ENCODE measurements at regions not wholly inside any gene's neighbourhood (a gene's known extent, or its start where the extent isn't known, plus 50 kb on each side); places are given as distances from the start of the nearest gene placed in this dataset.
A peak's percentile ranks its signal among the peaks of the same experiment; 100 is the strongest.
"Not testable (repeated sequence)": the region's sequence is repeated elsewhere in the genome, so short reads cannot be mapped to it uniquely, and the experiment has no call there.

GRCh38 chr3:118146658-118147375 lies 887.8 kb downstream of the IGSF11 start:
- no peak for DNase-seq

- DNase-seq, result no peak
Measured at GRCh38 chr3:118151164-118151563, 883.5 kb downstream of the IGSF11 start.

DNA sequence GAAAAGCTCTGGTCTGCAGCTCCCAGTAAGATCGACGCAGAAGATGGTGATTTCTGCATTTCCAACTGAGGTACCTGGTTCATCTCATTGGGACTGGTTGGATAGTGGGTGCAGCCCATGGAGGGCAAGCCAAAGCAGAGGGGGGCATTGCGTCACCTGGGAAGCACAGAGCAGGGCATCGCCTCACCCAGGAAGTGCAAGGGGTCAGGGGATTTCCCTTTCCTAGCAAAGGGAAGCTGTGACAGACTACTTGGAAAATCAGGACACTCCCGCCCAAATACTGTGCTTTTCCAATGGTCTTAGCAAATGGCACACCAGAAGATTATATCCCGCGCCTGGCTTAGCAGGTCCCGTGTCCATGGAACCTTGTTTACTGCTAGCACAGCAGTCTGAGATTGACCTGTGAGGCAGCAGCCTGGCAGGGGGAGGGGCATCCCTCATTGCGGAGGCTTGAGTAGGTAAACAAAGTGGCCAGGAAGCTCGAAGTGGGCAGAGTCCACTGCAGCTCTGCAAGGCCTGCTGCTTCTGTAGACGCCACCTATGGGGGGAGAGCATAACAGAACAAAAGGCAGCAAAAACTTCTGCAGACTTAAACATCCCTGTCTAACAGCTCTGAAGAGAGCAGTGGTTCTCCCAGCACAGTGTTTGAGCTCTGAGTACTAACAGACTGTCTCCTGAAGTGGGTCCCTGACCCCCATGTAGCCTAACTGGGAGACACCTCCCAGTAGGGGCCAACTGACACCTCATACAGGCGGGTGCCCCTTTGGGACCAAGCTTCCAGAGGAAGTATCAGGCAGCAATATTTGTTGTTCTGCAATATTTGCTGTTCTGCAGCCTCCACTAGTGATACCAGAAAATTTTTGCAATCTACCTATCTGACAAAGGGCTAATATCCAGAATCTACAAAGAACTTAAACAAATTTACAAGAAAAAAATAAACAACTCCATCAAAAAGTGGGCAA lies 871.7 kb downstream of the IGSF11 start:
- not testable (repeated sequence) for DNase-seq

DNA sequence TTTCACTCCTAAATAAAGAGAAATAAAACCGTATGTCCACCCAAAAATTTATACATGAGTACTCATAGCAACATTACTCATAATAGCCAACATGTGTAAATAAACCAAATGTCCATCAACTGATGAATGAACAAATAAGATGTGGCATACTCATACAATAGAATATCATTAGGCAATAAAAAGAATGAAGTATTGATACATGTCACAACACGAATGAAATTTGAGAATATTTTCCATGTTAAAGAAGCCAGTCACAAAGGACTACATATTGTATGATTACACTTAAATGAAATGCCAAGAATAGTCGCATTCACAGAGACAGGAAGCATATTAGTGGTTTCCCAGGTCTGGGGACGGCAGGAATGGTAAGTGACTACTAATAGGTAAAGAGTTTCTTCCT lies 869.2 kb downstream of the IGSF11 start:
- DNase-seq, result no peak

GRCh38 chr3:118167571-118167970 lies 867.1 kb downstream of the IGSF11 start:
- DNase-seq, result no peak

GRCh38 chr3:118168175-118168574 lies 866.5 kb downstream of the IGSF11 start:
- DNase-seq, result no peak

DNA sequence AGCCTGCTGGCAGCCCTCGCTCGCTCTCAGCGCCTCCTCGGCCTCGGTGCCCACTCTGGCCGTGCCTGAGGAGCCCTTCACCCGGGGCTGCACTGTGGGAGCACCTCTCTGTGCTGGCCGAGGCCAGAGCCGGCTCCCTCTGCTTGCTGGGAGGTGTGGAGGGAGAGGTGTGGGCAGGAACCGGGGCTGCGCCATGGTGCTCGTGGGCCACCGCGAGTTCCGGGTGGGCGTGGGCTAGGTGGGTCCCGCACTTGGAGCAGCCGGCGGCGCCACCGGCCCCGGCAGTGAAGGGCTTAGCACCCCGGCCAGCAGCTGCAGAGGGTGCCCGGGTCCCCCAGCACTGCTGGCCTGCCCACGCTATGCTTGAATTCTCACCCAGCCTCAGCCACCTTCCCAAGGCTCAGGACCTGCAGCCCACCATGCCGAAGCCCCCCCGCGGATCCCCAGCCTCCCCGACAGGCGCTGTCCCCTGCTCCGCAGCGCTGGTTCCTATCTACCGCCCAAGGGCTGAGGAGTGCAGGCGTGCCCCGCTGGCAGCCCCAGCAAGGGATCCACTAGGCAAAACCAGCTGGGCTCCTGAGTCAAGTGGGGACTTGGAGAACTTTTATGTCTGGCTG lies 863.3 kb downstream of the IGSF11 start:
- DNase-seq, result no peak

DNA sequence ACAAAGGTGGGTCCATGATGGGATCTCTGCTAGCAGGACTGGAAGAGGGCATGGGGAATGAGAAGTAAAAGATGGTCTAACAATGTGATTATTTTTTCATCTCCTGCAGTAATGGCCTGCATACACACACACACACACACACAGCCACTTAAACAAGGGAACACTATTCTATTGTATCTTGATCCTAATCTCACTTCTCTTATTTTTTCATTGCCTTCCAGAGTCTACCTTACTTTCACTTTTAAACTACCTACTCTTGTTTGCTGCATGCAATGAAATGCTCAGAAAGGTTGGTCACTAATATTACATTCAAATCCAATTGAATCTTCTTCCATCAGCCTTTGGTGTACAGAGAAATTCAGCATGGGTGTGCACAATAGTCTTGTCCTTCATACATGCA lies 853.8 kb downstream of the IGSF11 start:
- no peak for DNase-seq

DNA sequence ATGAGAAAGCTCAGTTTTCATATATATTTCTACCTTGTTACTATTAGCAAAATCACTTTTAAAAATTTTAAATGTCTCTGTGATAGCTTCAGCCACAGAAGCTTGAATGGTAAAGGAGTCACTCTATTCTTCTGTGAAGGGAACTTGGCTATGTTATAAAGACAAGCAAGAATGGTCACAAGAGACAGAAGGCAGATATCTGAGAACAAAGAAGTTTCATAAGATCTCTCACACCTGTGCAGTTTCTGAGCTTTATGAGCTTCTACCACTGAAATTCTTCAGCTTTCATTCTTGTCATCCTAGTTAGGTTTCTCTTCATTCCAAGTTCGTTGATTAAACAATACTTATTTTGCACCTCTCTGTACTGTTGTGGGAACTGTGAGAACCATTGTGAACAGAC lies 853.4 kb downstream of the IGSF11 start:
- DNase-seq, result no peak

- peak; percentile 10 for DNase-seq
Measured at GRCh38 chr3:118186051-118186450, 848.6 kb downstream of the IGSF11 start.

DNA sequence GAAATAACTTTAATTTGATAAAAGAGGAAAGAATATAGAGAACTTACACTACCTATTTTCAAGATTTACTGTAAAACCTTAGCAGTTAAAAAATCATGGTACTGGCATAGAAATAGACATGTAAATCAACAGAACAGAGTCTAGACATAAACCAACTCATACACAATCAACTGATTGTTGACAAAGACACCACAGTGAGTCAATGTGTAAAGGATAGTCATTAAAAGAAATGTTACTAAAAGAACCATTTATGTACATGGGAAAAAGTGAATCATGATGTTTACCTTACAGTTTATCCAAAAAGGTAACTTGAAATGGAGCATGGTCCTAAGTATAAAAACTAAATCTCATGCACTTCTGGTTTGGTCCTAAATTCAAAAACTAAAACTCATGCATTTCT lies 847.4 kb downstream of the IGSF11 start:
- DNase-seq, result no peak

GRCh38 chr3:118196183-118196582 lies 838.5 kb downstream of the IGSF11 start:
- no peak for DNase-seq

GRCh38 chr3:118199044-118199443 lies 835.6 kb downstream of the IGSF11 start:
- DNase-seq, result no peak

GRCh38 chr3:118204052-118204656 lies 830.5 kb downstream of the IGSF11 start:
- no peak for DNase-seq

- no peak for DNase-seq
Measured at GRCh38 chr3:118207271-118207670, 827.4 kb downstream of the IGSF11 start.

DNA sequence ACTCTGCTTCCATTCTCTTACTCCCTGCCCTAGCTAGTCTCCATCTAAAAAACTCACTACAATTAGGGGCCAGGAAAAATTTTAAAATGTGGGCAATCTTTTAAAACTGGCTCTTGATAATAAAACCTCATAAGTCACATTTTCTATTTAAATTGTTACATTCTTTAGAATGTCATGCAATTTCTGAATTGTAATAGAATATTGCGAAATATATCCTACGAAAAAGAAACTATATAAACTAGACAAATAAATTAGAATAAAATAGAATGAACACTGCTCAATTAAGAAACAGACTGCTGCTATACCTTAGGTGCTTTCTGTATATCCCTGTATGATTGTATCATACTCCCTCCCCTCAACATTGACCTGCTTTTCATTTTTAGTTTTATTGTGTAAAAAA lies 826.0 kb downstream of the IGSF11 start:
- no peak for DNase-seq

GRCh38 chr3:118213892-118214291 lies 820.8 kb downstream of the IGSF11 start:
- DNase-seq, result no peak

DNA sequence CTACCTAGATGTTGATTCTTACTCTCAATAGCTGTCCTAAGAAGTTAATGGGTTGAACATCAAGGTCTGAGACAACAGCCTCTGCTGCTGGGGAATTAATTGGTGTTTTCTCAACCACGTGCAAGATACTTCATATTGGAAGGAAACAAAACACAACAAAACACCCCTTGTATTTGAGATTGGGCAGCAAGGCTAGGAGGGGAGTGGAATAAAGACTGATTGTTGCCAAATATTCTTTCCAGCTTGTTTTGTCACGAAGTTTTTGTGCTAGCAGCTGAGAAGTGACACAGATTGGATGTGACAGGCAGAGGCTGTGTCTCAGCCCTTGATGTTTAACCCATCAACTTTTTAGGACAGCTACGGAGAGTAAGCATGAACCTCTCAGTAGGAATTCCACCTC lies 808.4 kb downstream of the IGSF11 start:
- no peak for DNase-seq

GRCh38 chr3:118227191-118227590 lies 807.5 kb downstream of the IGSF11 start:
- DNase-seq, result no peak

GRCh38 chr3:118228151-118228550 lies 806.5 kb downstream of the IGSF11 start:
- DNase-seq, result no peak

DNA sequence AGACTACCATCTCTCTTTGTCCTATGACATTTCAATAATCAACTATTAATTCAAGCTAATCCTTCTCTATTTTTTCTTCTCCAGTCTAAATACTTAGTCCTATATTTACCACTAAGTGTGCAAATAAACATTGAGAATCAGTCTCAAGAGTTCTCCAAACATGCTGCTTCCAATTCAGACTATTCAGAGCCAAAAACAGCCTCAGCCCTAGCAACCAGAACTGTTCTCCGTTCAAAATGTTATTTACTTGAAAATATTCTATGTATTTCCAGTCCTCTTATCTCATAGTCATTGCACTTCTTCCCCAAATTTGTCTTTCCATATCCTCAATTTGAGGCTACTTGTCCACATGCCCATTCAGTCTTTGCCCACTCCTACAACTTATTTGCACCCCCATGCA lies 805.5 kb downstream of the IGSF11 start:
- DNase-seq, result no peak

GRCh38 chr3:118231578-118231977 lies 803.1 kb downstream of the IGSF11 start:
- no peak for DNase-seq

DNA sequence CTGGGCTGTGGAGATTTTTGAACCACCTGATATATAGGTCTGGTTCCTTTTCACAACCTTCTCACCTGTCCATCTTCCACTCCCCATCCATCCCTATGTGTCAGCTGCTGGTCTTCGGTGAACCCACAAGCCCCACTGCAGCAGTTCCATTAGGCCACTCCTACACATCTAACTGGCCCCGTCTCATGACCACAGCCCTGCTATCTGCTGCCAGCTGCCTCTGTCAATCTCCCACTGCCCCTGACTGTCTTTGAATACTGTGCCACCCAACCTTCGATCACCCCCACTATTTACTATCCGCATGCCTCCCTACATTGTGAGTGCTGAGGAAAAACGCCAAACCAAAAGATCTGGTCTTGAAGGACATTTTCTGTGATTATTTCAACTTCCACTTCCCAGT lies 795.4 kb downstream of the IGSF11 start:
- no peak for DNase-seq

Measured in NCI-H1694 treated with DMSO at 0.1 percent for 48 hours (cell line).